Transverse colon (tissue), 3 donors: ENCODE measurements at regions not wholly inside any gene's neighbourhood (a gene's known extent, or its start where the extent isn't known, plus 50 kb on each side); places are given as distances from the start of the nearest gene placed in this dataset.

ENCODE experiments used
- CTCF ChIP-seq, 5 experiments: fragments of 200-600 bp in 3 of 5; fragments of 450-650 bp in 2 of 5; sonication (generic) in 3 of 5; IDR thresholded peaks; 1 replicate in 2 of 5; 2 replicates in 3 of 5; pipeline ENCODE4 v1.5.1; 2016 to 2017; ENCODE audit warnings: antibody characterized with exemption in 5 of 5, inconsistent platforms in 3 of 5, mild to moderate bottlenecking in 2 of 5, moderate library complexity in 1 of 5
- POLR2A ChIP-seq: fragments of 450-650 bp; IDR thresholded peaks from one replicate; pipeline ENCODE4 v1.6.1; 2016; ENCODE audit warnings: antibody characterized with exemption, mild to moderate bottlenecking, moderate library complexity

- TF ChIP-seq CTCF (IDR thresholded peaks at IDR 0.05) (no peak), POLR2A (no peak)
Measured at GRCh38 chr1:177775924-177776323, 193.9 kb downstream of the SEC16B start.
